Thyroid gland (tissue), 4 donors: ENCODE measurements at regions not wholly inside any gene's neighbourhood (a gene's known extent, or its start where the extent isn't known, plus 50 kb on each side); places are given as distances from the start of the nearest gene placed in this dataset.
"Not testable (repeated sequence)": the region's sequence is repeated elsewhere in the genome, so short reads cannot be mapped to it uniquely, and the experiment has no call there.

ENCODE experiments used
- DNase-seq, 2 donors: peaks; one replicate each; pipeline ENCODE4 v3.0.0-alpha.2; 2019
- H3K27ac ChIP-seq, 3 donors: fragments of 200-600 bp; sonication (generic); 1 replicate in 2 of 3; 2 replicates in 1 of 3; pipeline ENCODE4 v1.5.1; 2016 to 2019; ENCODE audit warnings: mild to moderate bottlenecking in 1 of 3, moderate library complexity in 1 of 3
- H3K27me3 ChIP-seq: fragments of 200-600 bp; sonication (generic); one replicate; pipeline ENCODE4 v1.5.1; 2019
- H3K36me3 ChIP-seq, 2 donors: fragments of 200-600 bp; sonication (generic); one replicate each; pipeline ENCODE4 v1.5.1; 2016 to 2019
- H3K4me1 ChIP-seq, 2 donors: fragments of 200-600 bp; sonication (generic); one replicate each; pipeline ENCODE4 v1.5.1; 2017 to 2019
- H3K4me3 ChIP-seq, 3 donors: fragments of 200-600 bp; sonication (generic); replicated peaks in 1 of 3; 1 replicate in 2 of 3; 2 replicates in 1 of 3; pipeline ENCODE4 v1.5.1; 2016; ENCODE audit warnings: mild to moderate bottlenecking in 1 of 3
- H3K9me3 ChIP-seq: fragments of 200-600 bp; sonication (generic); one replicate; pipeline ENCODE4 v1.5.1; 2017
- POLR2A ChIP-seq, 2 donors: fragments of 450-650 bp; IDR thresholded peaks; one replicate each; pipeline ENCODE4 v1.6.1; 2017; ENCODE audit warnings: antibody characterized with exemption in 2 of 2, mild to moderate bottlenecking in 2 of 2, moderate library complexity in 1 of 2
- WGBS, 2 donors: methylation state at CpG; one replicate each; pipeline ENCODE4 v1.1.5; 2017; 5-methylcytosine and 5-hydroxymethylcytosine counted together
- intact Hi-C: fragments of 100-400 bp; cut with DNase I; formaldehyde crosslinking; loops from one replicate; pipeline ENCODE4 v1.15.1; 2023
- TF ChIP-seq, protein P1 (sequence below), 6 experiments: fragments of 200-600 bp in 3 of 6; fragments of 450-650 bp in 3 of 6; sonication (generic) in 3 of 6; IDR thresholded peaks; one replicate each; pipeline ENCODE4 v1.5.1; 2016 to 2019; ENCODE audit warnings: antibody characterized with exemption in 6 of 6, mild to moderate bottlenecking in 2 of 6, inconsistent platforms in 1 of 6, moderate library complexity in 1 of 6

GRCh38 chr5:86465052-86465838, 152.5 kb upstream of the COX7C start:
- Histone ChIP-seq H3K9me3 (no peaks in the 10 kb centered on the region), H3K27ac (no peak overlapping the region), H3K4me3 (no peak overlapping the region), H3K4me1 (no peaks in the 10 kb centered on the region), H3K36me3 (no peaks in the 10 kb centered on the region), H3K27me3 (no peaks in the 10 kb centered on the region)
- intact Hi-C loops, result no loop called here
- DNase-seq, result no peak
- no peak for TF ChIP-seq POLR2A (IDR thresholded peaks at IDR 0.05)
- TF ChIP-seq, protein P1, sequence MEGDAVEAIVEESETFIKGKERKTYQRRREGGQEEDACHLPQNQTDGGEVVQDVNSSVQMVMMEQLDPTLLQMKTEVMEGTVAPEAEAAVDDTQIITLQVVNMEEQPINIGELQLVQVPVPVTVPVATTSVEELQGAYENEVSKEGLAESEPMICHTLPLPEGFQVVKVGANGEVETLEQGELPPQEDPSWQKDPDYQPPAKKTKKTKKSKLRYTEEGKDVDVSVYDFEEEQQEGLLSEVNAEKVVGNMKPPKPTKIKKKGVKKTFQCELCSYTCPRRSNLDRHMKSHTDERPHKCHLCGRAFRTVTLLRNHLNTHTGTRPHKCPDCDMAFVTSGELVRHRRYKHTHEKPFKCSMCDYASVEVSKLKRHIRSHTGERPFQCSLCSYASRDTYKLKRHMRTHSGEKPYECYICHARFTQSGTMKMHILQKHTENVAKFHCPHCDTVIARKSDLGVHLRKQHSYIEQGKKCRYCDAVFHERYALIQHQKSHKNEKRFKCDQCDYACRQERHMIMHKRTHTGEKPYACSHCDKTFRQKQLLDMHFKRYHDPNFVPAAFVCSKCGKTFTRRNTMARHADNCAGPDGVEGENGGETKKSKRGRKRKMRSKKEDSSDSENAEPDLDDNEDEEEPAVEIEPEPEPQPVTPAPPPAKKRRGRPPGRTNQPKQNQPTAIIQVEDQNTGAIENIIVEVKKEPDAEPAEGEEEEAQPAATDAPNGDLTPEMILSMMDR (IDR thresholded peaks at IDR 0.05), result no peak
- WGBS, 2 donors, result 76 to 84% methylated on average over 6 of the region's 6 CpGs

DNA sequence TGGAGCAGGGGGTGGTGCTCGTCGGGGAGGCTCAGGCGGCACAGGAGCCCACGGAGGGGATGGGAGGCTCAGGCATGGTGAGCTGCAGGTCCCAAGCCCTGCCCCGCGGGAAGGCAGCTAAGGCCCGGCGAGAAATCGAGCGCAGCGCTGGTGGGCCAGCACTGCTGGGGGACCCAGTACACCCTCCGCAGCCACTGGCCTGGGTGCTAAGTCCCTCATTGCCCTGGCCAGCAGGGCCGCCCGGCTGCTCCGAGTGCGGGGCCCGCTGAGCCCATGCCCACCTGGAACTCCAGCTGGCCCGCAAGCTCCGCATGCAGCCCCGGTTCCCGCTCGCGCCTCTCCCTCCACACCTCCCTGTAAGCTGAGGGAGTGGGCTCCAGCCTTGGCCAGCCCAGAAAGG, 151.0 kb upstream of the COX7C start:
- DNase-seq, H3K9me3 ChIP-seq, H3K4me3 ChIP-seq, H3K4me1 ChIP-seq, H3K36me3 ChIP-seq, H3K27me3 ChIP-seq, intact Hi-C loops, H3K27ac ChIP-seq: not testable (repeated sequence)
- WGBS, 2 donors, result 100% methylated on average over 9 of the region's 23 CpGs

- WGBS, 2 donors, result 62 to 75% methylated on average over 2 of the region's 2 CpGs
- no peaks in the 10 kb centered on the region for H3K4me1 ChIP-seq
- intact Hi-C loops, result no loop called here
- DNase-seq, result no peak
- H3K27ac ChIP-seq, result no peak overlapping the region
- H3K9me3 ChIP-seq, result no peaks in the 10 kb centered on the region
- H3K27me3 ChIP-seq, result no peaks in the 10 kb centered on the region
- TF ChIP-seq, protein P1 (IDR thresholded peaks at IDR 0.05), result no peak
- no peak for TF ChIP-seq POLR2A (IDR thresholded peaks at IDR 0.05)
- no peak overlapping the region for H3K4me3 ChIP-seq
- H3K36me3 ChIP-seq, result no peaks in the 10 kb centered on the region
Observed at GRCh38 chr5:86482008-86482407, 135.7 kb upstream of the COX7C start.

- no peaks in the 10 kb centered on the region for H3K4me1 ChIP-seq
- H3K4me3 ChIP-seq, result no peak overlapping the region
- no peak overlapping the region for H3K27ac ChIP-seq
- intact Hi-C loops, result no loop called here
- no peak for DNase-seq
- TF ChIP-seq, protein P1 (IDR thresholded peaks at IDR 0.05), result no peak
- TF ChIP-seq POLR2A (IDR thresholded peaks at IDR 0.05), result no peak
- no peaks in the 10 kb centered on the region for H3K36me3 ChIP-seq
- WGBS, 2 donors, result 89 to 90% methylated on average over 1 of the region's 1 CpG
- no peaks in the 10 kb centered on the region for H3K27me3 ChIP-seq
- H3K9me3 ChIP-seq, result no peaks in the 10 kb centered on the region
Observed at GRCh38 chr5:86493777-86494176, 124.0 kb upstream of the COX7C start.

DNA sequence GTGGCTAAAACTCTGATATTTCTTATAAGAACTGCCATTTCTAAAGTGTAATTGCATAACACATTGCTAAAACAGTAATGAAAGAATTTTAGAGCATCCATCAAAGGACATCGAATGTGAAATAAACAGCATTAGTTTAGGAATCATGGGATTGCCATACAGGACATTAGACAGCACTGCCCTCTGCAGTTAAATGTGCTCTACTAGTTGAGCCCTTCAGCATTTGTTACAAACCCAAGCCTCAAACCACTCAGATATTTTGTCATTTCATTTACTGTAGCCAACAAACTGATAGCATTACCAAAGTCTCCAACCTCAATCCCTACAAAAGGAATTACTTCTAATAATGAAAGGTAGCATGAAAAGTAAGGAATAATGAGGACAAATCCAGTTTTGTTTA, 116.8 kb upstream of the COX7C start:
- 59 to 88% methylated on average over 1 of the region's 1 CpG for WGBS, 2 donors
- Histone ChIP-seq H3K27me3 (no peaks in the 10 kb centered on the region), H3K4me3 (no peak overlapping the region), H3K4me1 (no peaks in the 10 kb centered on the region), H3K9me3 (no peaks in the 10 kb centered on the region), H3K36me3 (no peaks in the 10 kb centered on the region), H3K27ac (no peak overlapping the region)
- no peak for DNase-seq
- intact Hi-C loops, result no loop called here
- TF ChIP-seq, protein P1 (IDR thresholded peaks at IDR 0.05), result no peak
- TF ChIP-seq POLR2A (IDR thresholded peaks at IDR 0.05), result no peak
